Mesenchymal stem cell (in vitro differentiated cells and primary cell): ENCODE measurements at regions not wholly inside any gene's neighbourhood (a gene's known extent, or its start where the extent isn't known, plus 50 kb on each side); places are given as distances from the start of the nearest gene placed in this dataset.
"Not testable (repeated sequence)": the region's sequence is repeated elsewhere in the genome, so short reads cannot be mapped to it uniquely, and the experiment has no call there.

ENCODE experiments used
- DNase-seq: peaks from one replicate; pipeline ENCODE4 v3.0.0-alpha.2; 2013
- H2AFZ ChIP-seq: one replicate; pipeline ENCODE4 v1.6.1; 2013; ENCODE audit warnings: low read depth, mild to moderate bottlenecking, control low read depth, inconsistent platforms, low read length, moderate library complexity
- H2AK5ac ChIP-seq: 2 replicates; pipeline ENCODE4 v1.6.1; 2013; ENCODE audit warnings: low read length, moderate library complexity, mild to moderate bottlenecking, inconsistent platforms; ENCODE audit not compliant: severe bottlenecking
- H2BK120ac ChIP-seq: one replicate; pipeline ENCODE4 v1.6.1; 2013; ENCODE audit warnings: low read depth, mild to moderate bottlenecking, inconsistent platforms, low read length, moderate library complexity
- H2BK12ac ChIP-seq, 2 experiments: one replicate each; pipeline ENCODE4 v1.6.1; 2013; ENCODE audit warnings: inconsistent platforms in 2 of 2, low read length in 2 of 2, mild to moderate bottlenecking in 2 of 2, moderate library complexity in 2 of 2, control low read depth in 1 of 2
- H2BK15ac ChIP-seq: one replicate; pipeline ENCODE4 v1.6.1; 2013; ENCODE audit warnings: mild to moderate bottlenecking, low read depth, inconsistent platforms; ENCODE audit not compliant: poor library complexity, severe bottlenecking
- H2BK5ac ChIP-seq: 2 replicates; pipeline ENCODE4 v1.6.1; 2013; ENCODE audit warnings: low read depth, mild to moderate bottlenecking, low read length, control low read depth, inconsistent platforms; ENCODE audit not compliant: poor library complexity, severe bottlenecking
- H3K14ac ChIP-seq, 2 experiments: one replicate each; pipeline ENCODE4 v1.6.1; 2013; ENCODE audit warnings: inconsistent platforms in 2 of 2, low read length in 2 of 2, control low read depth in 1 of 2, mild to moderate bottlenecking in 1 of 2, moderate library complexity in 1 of 2
- H3K18ac ChIP-seq, 2 experiments: one replicate each; pipeline ENCODE4 v1.6.1; 2013; ENCODE audit warnings: inconsistent platforms in 2 of 2, low read length in 2 of 2, control low read depth in 1 of 2, low read depth in 1 of 2, mild to moderate bottlenecking in 1 of 2
- H3K23ac ChIP-seq, 2 experiments: one replicate each; pipeline ENCODE4 v1.6.1; 2013; ENCODE audit warnings: inconsistent platforms in 2 of 2, low read length in 2 of 2, mild to moderate bottlenecking in 2 of 2, moderate library complexity in 2 of 2, control low read depth in 1 of 2
- H3K27ac ChIP-seq: 2 replicates; pipeline ENCODE4 v1.5.1; 2013; ENCODE audit warnings: mild to moderate bottlenecking, moderate library complexity, low read length, control low read depth, inconsistent platforms; ENCODE audit not compliant: poor library complexity, severe bottlenecking
- H3K27me3 ChIP-seq, 2 experiments: 2 replicates each; pipeline versions ENCODE4 v1.6.1 to v1.7.0; 2013; ENCODE audit warnings: low read length in 2 of 2, mild to moderate bottlenecking in 2 of 2, moderate library complexity in 2 of 2, control low read depth in 1 of 2, inconsistent platforms in 1 of 2; ENCODE audit not compliant: control insufficient read depth in 1 of 2, insufficient read depth in 1 of 2
- H3K36me3 ChIP-seq, 2 experiments: 2 replicates each; pipeline versions ENCODE4 v1.6.1 to v1.7.0; 2013; ENCODE audit warnings: low read length in 2 of 2, control low read depth in 1 of 2, inconsistent platforms in 1 of 2, low read depth in 1 of 2, mild to moderate bottlenecking in 1 of 2; ENCODE audit not compliant: insufficient read depth in 2 of 2, control insufficient read depth in 1 of 2
- H3K4ac ChIP-seq, 2 experiments: one replicate each; pipeline ENCODE4 v1.6.1; 2013; ENCODE audit warnings: inconsistent platforms in 2 of 2, low read length in 2 of 2, mild to moderate bottlenecking in 2 of 2, moderate library complexity in 2 of 2, control low read depth in 1 of 2, low read depth in 1 of 2
- H3K4me1 ChIP-seq: 2 replicates; pipeline ENCODE4 v1.6.1; 2013; ENCODE audit warnings: low read depth, low read length, control low read depth; ENCODE audit not compliant: control insufficient read depth, insufficient read depth
- H3K4me2 ChIP-seq: 2 replicates; pipeline ENCODE4 v1.6.1; 2013; ENCODE audit warnings: low read length, mild to moderate bottlenecking, inconsistent platforms; ENCODE audit not compliant: poor library complexity, severe bottlenecking
- H3K4me3 ChIP-seq, 2 experiments: 2 replicates each; pipeline versions ENCODE4 v1.5.1 to v1.7.0; 2013; ENCODE audit warnings: low read length in 2 of 2, mild to moderate bottlenecking in 2 of 2, control low read depth in 1 of 2, low read depth in 1 of 2; ENCODE audit not compliant: insufficient read depth in 1 of 2
- H3K79me1 ChIP-seq: replicated peaks from 2 replicates; pipeline ENCODE4 v1.6.1; 2013; ENCODE audit warnings: mild to moderate bottlenecking, control low read depth, low read length, inconsistent platforms; ENCODE audit not compliant: poor library complexity, severe bottlenecking
- H3K9ac ChIP-seq: 2 replicates; pipeline ENCODE4 v1.7.0; 2013; ENCODE audit warnings: mild to moderate bottlenecking, low read length, moderate library complexity
- H3K9me3 ChIP-seq: 2 replicates; pipeline ENCODE4 v1.7.0; 2013; ENCODE audit warnings: mild to moderate bottlenecking, low read length; ENCODE audit not compliant: control insufficient read depth
- H4K8ac ChIP-seq: one replicate; pipeline ENCODE4 v1.6.1; 2013; ENCODE audit warnings: inconsistent platforms, mild to moderate bottlenecking, low read length, moderate library complexity
- H4K91ac ChIP-seq: one replicate; pipeline ENCODE4 v1.6.1; 2013; ENCODE audit warnings: mild to moderate bottlenecking, low read length, inconsistent platforms
- WGBS: methylation state at CpG from one replicate; pipeline ENCODE4 v1.1.7; 2013; ENCODE audit warnings: mixed read lengths; 5-methylcytosine and 5-hydroxymethylcytosine counted together

DNA sequence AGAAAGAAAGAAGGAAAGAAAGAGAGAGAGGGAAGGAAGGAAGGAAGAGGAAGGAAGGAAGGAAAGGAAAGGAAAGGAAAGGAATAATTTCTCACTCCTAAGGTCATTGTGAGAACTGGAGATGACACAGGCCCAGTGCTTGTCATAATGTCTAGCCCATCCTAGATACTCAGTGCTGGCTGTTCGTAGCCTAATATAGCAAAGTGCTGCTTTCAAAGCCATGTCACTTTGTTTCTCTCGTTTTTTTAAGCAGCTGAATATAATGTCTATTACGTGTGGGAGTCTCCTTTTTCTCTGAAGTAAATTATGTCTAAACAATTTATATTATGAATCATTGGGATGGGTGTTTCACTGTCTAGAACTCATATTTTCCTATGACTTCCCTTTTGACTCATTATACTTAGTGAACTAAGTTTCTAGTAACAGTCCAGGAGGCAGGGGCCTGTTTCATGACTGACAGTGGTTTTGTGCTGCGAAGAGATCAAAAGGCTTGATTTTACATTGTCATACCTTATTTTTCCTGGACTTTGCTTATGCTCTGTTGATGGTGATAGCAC lies 327.0 kb upstream of the ZFP42 start:
- peak overlapping the region; percentile 43 for H3K9ac ChIP-seq
- H4K91ac ChIP-seq: no peak overlapping the region
- no peaks in the 10 kb centered on the region for H3K4me1 ChIP-seq
- no peak overlapping the region for H2AK5ac ChIP-seq
- no peaks in the 10 kb centered on the region for H3K9me3 ChIP-seq
- no peak overlapping the region for H3K18ac ChIP-seq
- no peak overlapping the region for H2BK5ac ChIP-seq
- H2BK15ac ChIP-seq: no peak overlapping the region
- no peak overlapping the region for H2BK12ac ChIP-seq
- no peak overlapping the region for H2AFZ ChIP-seq
- no peaks in the 10 kb centered on the region for H3K79me1 ChIP-seq
- H4K8ac ChIP-seq: no peak overlapping the region
- H3K4me2 ChIP-seq: no peak overlapping the region
- no peak overlapping the region for H3K27ac ChIP-seq
- H3K27me3 ChIP-seq: no peaks in the 10 kb centered on the region
- peak; percentile 84 for DNase-seq
- 31% methylated on average over 3 of the region's 4 CpGs for WGBS
- no peaks in the 10 kb centered on the region for H3K36me3 ChIP-seq
- no peak overlapping the region for H3K4ac ChIP-seq
- H3K23ac ChIP-seq: no peak overlapping the region
- no peak overlapping the region for H3K14ac ChIP-seq
- no peak overlapping the region for H3K4me3 ChIP-seq
- H2BK120ac ChIP-seq: no peak overlapping the region

DNA sequence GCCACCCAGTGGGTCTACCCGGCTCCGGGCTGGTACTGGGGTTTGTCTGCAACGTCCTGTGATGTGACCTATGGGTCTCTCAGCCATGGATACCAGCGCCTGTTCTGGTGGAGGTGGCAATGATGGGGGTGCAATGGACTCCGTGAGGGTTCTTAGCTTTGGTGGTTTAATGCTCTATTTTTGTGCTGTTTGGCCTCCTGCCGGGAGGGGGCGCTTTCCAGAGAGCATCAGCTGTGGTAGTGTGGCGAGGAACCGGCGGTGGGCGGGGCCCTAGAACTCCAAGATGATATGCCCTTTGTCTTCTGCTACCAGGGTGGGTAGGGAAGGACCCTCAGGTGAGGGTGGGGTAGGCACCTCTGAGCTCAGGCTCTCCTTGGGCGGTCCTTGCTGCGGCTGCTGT lies 324.1 kb upstream of the ZFP42 start:
- not testable (repeated sequence) for H3K9ac ChIP-seq, H4K8ac ChIP-seq, H2BK12ac ChIP-seq, H3K4me3 ChIP-seq, H2AK5ac ChIP-seq, H3K4me2 ChIP-seq, DNase-seq, H3K4me1 ChIP-seq, H3K18ac ChIP-seq, H3K79me1 ChIP-seq, H2AFZ ChIP-seq, H3K14ac ChIP-seq, H2BK120ac ChIP-seq, H3K23ac ChIP-seq, H3K9me3 ChIP-seq, H4K91ac ChIP-seq, H2BK5ac ChIP-seq, H3K4ac ChIP-seq, H3K36me3 ChIP-seq, H3K27me3 ChIP-seq, H3K27ac ChIP-seq
- 97% methylated on average over 5 of the region's 13 CpGs for WGBS
- H2BK15ac ChIP-seq: peak overlapping the region; percentile 26

DNA sequence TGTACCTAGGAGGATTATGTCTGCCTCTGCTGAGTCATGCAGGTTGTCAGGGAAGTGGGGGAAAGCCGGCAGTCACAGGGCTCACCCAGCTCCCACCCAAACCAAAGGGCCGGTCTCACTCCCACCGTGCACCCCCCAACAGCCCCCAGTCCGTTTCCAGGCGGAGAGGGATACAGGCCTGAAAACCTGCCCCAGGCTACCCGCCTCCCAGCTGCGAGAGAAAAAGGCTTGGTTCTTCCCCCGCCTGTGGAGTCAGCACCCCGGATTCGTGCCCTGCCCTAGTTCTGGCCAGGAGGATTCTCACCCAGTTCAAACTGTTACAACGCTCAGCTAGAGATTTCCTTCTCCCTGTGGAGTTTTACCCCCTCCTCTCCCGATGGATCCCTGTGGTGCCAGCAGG lies 323.6 kb upstream of the ZFP42 start:
- not testable (repeated sequence) for H2BK15ac ChIP-seq, H3K9me3 ChIP-seq, H3K4me3 ChIP-seq

DNA sequence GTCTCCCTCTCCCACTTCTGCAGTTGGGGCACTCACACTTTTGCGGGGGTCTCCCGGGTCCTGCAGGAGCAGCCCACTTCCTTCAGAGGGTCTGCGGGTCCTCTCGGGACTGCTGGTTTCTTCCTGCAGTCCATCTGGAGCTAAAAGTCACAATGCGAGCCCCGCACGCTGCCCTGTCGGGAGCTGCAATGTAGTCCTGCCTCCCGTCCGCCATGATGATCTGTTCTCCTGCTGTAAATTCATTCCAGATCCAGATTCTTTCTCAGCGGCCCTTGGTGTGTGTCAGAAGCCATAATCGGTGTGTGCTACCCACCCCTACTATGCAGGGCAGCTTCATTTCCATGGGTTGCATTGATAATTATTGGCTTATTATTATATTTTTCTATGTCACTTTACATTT lies 323.0 kb upstream of the ZFP42 start:
- H4K8ac ChIP-seq, H4K91ac ChIP-seq, H3K9ac ChIP-seq, H3K18ac ChIP-seq, DNase-seq, H3K27ac ChIP-seq, H3K27me3 ChIP-seq, H3K23ac ChIP-seq, H2BK15ac ChIP-seq, H3K4me1 ChIP-seq, H3K4ac ChIP-seq, H2BK5ac ChIP-seq, H3K4me3 ChIP-seq, H3K9me3 ChIP-seq, H2AFZ ChIP-seq, H3K79me1 ChIP-seq, H3K4me2 ChIP-seq, H2BK12ac ChIP-seq, H3K36me3 ChIP-seq, H2BK120ac ChIP-seq, H3K14ac ChIP-seq, H2AK5ac ChIP-seq: not testable (repeated sequence)
- WGBS: 99% methylated on average over 7 of the region's 12 CpGs

More for the DNA sequence above, 323.6 kb upstream of the ZFP42 start:
- H3K4ac ChIP-seq, H2BK12ac ChIP-seq, H2BK120ac ChIP-seq, H3K36me3 ChIP-seq, H3K4me1 ChIP-seq, H4K8ac ChIP-seq, H3K4me2 ChIP-seq, H3K9ac ChIP-seq, H3K27ac ChIP-seq, H3K14ac ChIP-seq, H3K79me1 ChIP-seq, H3K27me3 ChIP-seq, H2AK5ac ChIP-seq, H3K18ac ChIP-seq, H4K91ac ChIP-seq, H2AFZ ChIP-seq, DNase-seq, H2BK5ac ChIP-seq, H3K23ac ChIP-seq: not testable (repeated sequence)
- WGBS: 96% methylated on average over 5 of the region's 12 CpGs
